ACC112 (cell line): ENCODE measurements at regions not wholly inside any gene's neighbourhood (a gene's known extent, or its start where the extent isn't known, plus 50 kb on each side); places are given as distances from the start of the nearest gene placed in this dataset.
A peak's percentile ranks its signal among the peaks of the same experiment; 100 is the strongest.
"Not testable (repeated sequence)": the region's sequence is repeated elsewhere in the genome, so short reads cannot be mapped to it uniquely, and the experiment has no call there.

ENCODE experiments used
- H2AFZ ChIP-seq: fragments of 200-600 bp; sonication (generic); one replicate; pipeline ENCODE4 v1.6.0; 2017; ENCODE audit warnings: antibody characterized with exemption, low read length; ENCODE audit not compliant: unreplicated experiment
- H3K27ac ChIP-seq: fragments of 200-600 bp; sonication (generic); 2 replicates; pipeline ENCODE4 v1.5.1; 2014; ENCODE audit warnings: low read depth, mild to moderate bottlenecking, antibody characterized with exemption, low read length, moderate library complexity
- H3K27me3 ChIP-seq: fragments of 200-600 bp; sonication (generic); 2 replicates; pipeline ENCODE4 v1.6.1; 2014; ENCODE audit warnings: mild to moderate bottlenecking, antibody characterized with exemption, low read length, moderate library complexity, mixed read lengths; ENCODE audit not compliant: insufficient read depth
- H3K36me3 ChIP-seq: fragments of 200-600 bp; sonication (generic); 2 replicates; pipeline ENCODE4 v1.6.1; 2016; ENCODE audit warnings: mild to moderate bottlenecking, antibody characterized with exemption, low read length, moderate library complexity, mixed read lengths; ENCODE audit not compliant: insufficient read depth
- H3K4me1 ChIP-seq: fragments of 200-600 bp; sonication (generic); one replicate; pipeline ENCODE4 v1.6.1; 2016; ENCODE audit warnings: low read length, mixed read lengths; ENCODE audit not compliant: insufficient read depth, unreplicated experiment, control insufficient read depth
- H3K4me3 ChIP-seq: fragments of 200-600 bp; sonication (generic); 2 replicates; pipeline ENCODE4 v1.5.1; 2014; ENCODE audit warnings: mild to moderate bottlenecking, low read depth, low read length
- H3K79me2 ChIP-seq: fragments of 200-600 bp; sonication (generic); one replicate; pipeline ENCODE4 v1.6.0; 2016; ENCODE audit warnings: low read length; ENCODE audit not compliant: control insufficient read depth, unreplicated experiment, insufficient read depth

GRCh38 chr10:4154191-4154715 lies 369.2 kb upstream of the KLF6 start:
- no peak overlapping the region for H2AFZ ChIP-seq
- no peak overlapping the region for H3K27ac ChIP-seq
- H3K4me1 ChIP-seq, result no peaks in the 10 kb centered on the region
- no peaks in the 10 kb centered on the region for H3K79me2 ChIP-seq
- H3K36me3 ChIP-seq, result no peaks in the 10 kb centered on the region
- H3K4me3 ChIP-seq, result no peak overlapping the region
- H3K27me3 ChIP-seq, result no peaks in the 10 kb centered on the region

- Histone ChIP-seq H3K27ac (no peak overlapping the region), H2AFZ (no peak overlapping the region), H3K27me3 (no peaks in the 10 kb centered on the region), H3K36me3 (no peaks in the 10 kb centered on the region), H3K79me2 (no peaks in the 10 kb centered on the region), H3K4me3 (no peak overlapping the region), H3K4me1 (no peaks in the 10 kb centered on the region)
Observed at GRCh38 chr10:4151466-4151865, 366.5 kb upstream of the KLF6 start.

GRCh38 chr10:4150676-4151075 lies 365.7 kb upstream of the KLF6 start:
- H2AFZ ChIP-seq, result no peak overlapping the region
- H3K4me1 ChIP-seq, result no peaks in the 10 kb centered on the region
- no peaks in the 10 kb centered on the region for H3K27me3 ChIP-seq
- H3K36me3 ChIP-seq, result no peaks in the 10 kb centered on the region
- no peak overlapping the region for H3K4me3 ChIP-seq
- no peak overlapping the region for H3K27ac ChIP-seq
- H3K79me2 ChIP-seq, result no peaks in the 10 kb centered on the region

- H3K27me3 ChIP-seq, H3K27ac ChIP-seq, H3K4me1 ChIP-seq, H3K79me2 ChIP-seq, H2AFZ ChIP-seq, H3K4me3 ChIP-seq, H3K36me3 ChIP-seq: not testable (repeated sequence)
Observed at GRCh38 chr10:4149460-4149859, 364.5 kb upstream of the KLF6 start.

- Histone ChIP-seq H2AFZ (no peak overlapping the region), H3K4me3 (no peak overlapping the region), H3K27ac (no peak overlapping the region), H3K36me3 (no peaks in the 10 kb centered on the region), H3K79me2 (no peaks in the 10 kb centered on the region), H3K27me3 (no peaks in the 10 kb centered on the region), H3K4me1 (peaks cover 4% of the 10 kb centered on the region)
Observed at GRCh38 chr10:4147245-4147644, 362.2 kb upstream of the KLF6 start.

- Histone ChIP-seq H3K79me2 (no peaks in the 10 kb centered on the region), H3K36me3 (no peaks in the 10 kb centered on the region), H2AFZ (no peak overlapping the region), H3K27me3 (no peaks in the 10 kb centered on the region), H3K27ac (no peak overlapping the region), H3K4me1 (peaks cover 4% of the 10 kb centered on the region), H3K4me3 (no peak overlapping the region)
Observed at GRCh38 chr10:4144817-4145216, 359.8 kb upstream of the KLF6 start.

- Histone ChIP-seq H3K4me3 (no peak overlapping the region), H3K79me2 (no peaks in the 10 kb centered on the region), H3K27me3 (no peaks in the 10 kb centered on the region), H3K4me1 (peaks cover 4% of the 10 kb centered on the region), H3K36me3 (no peaks in the 10 kb centered on the region), H2AFZ (no peak overlapping the region), H3K27ac (no peak overlapping the region)
Observed at GRCh38 chr10:4141471-4141870, 356.5 kb upstream of the KLF6 start.

- H2AFZ ChIP-seq, result no peak overlapping the region
- H3K79me2 ChIP-seq, result no peaks in the 10 kb centered on the region
- H3K27me3 ChIP-seq, result no peaks in the 10 kb centered on the region
- H3K4me3 ChIP-seq, result no peak overlapping the region
- H3K4me1 ChIP-seq, result no peaks in the 10 kb centered on the region
- no peaks in the 10 kb centered on the region for H3K36me3 ChIP-seq
- H3K27ac ChIP-seq, result no peak overlapping the region
Observed at GRCh38 chr10:4138146-4138721, 353.2 kb upstream of the KLF6 start.

- Histone ChIP-seq H3K27ac (no peak overlapping the region), H2AFZ (no peak overlapping the region), H3K4me1 (peaks cover 2% of the 10 kb centered on the region), H3K79me2 (no peaks in the 10 kb centered on the region), H3K4me3 (no peak overlapping the region), H3K27me3 (no peaks in the 10 kb centered on the region), H3K36me3 (no peaks in the 10 kb centered on the region)
Observed at GRCh38 chr10:4137299-4137698, 352.3 kb upstream of the KLF6 start.

- no peaks in the 10 kb centered on the region for H3K36me3 ChIP-seq
- H3K79me2 ChIP-seq, result no peaks in the 10 kb centered on the region
- H3K27ac ChIP-seq, result no peak overlapping the region
- H3K4me3 ChIP-seq, result no peak overlapping the region
- peaks cover 10% of the 10 kb centered on the region for H3K4me1 ChIP-seq
- no peak overlapping the region for H2AFZ ChIP-seq
- H3K27me3 ChIP-seq, result no peaks in the 10 kb centered on the region
Observed at GRCh38 chr10:4136121-4136520, 351.1 kb upstream of the KLF6 start.

GRCh38 chr10:4132216-4132556 lies 347.2 kb upstream of the KLF6 start:
- H3K4me3 ChIP-seq, result peak overlapping the region; percentile 34; the same call in 1 of the 2 replicates
- H3K27ac ChIP-seq, result peak overlapping the region; percentile 84
- H3K27me3 ChIP-seq, result no peaks in the 10 kb centered on the region
- H3K4me1 ChIP-seq, result peaks cover 28% of the 10 kb centered on the region
- no peaks in the 10 kb centered on the region for H3K36me3 ChIP-seq
- peak overlapping the region; percentile 54 for H2AFZ ChIP-seq
- no peaks in the 10 kb centered on the region for H3K79me2 ChIP-seq
